Mesenchymal stem cell (in vitro differentiated cells and primary cell): ENCODE measurements at regions not wholly inside any gene's neighbourhood (a gene's known extent, or its start where the extent isn't known, plus 50 kb on each side); places are given as distances from the start of the nearest gene placed in this dataset.
"Not testable (repeated sequence)": the region's sequence is repeated elsewhere in the genome, so short reads cannot be mapped to it uniquely, and the experiment has no call there.

Experiments used
- DNase-seq: peaks from one replicate; pipeline ENCODE4 v3.0.0-alpha.2; 2013
- H2AFZ ChIP-seq: one replicate; pipeline ENCODE4 v1.6.1; 2013; ENCODE audit warnings: low read depth, mild to moderate bottlenecking, control low read depth, inconsistent platforms, low read length, moderate library complexity
- H2AK5ac ChIP-seq: 2 replicates; pipeline ENCODE4 v1.6.1; 2013; ENCODE audit warnings: low read length, moderate library complexity, mild to moderate bottlenecking, inconsistent platforms; ENCODE audit not compliant: severe bottlenecking
- H2BK120ac ChIP-seq: one replicate; pipeline ENCODE4 v1.6.1; 2013; ENCODE audit warnings: low read depth, mild to moderate bottlenecking, inconsistent platforms, low read length, moderate library complexity
- H2BK12ac ChIP-seq, 2 experiments: one replicate each; pipeline ENCODE4 v1.6.1; 2013; ENCODE audit warnings: inconsistent platforms in 2 of 2, low read length in 2 of 2, mild to moderate bottlenecking in 2 of 2, moderate library complexity in 2 of 2, control low read depth in 1 of 2
- H2BK15ac ChIP-seq: one replicate; pipeline ENCODE4 v1.6.1; 2013; ENCODE audit warnings: mild to moderate bottlenecking, low read depth, inconsistent platforms; ENCODE audit not compliant: poor library complexity, severe bottlenecking
- H2BK5ac ChIP-seq: 2 replicates; pipeline ENCODE4 v1.6.1; 2013; ENCODE audit warnings: low read depth, mild to moderate bottlenecking, low read length, control low read depth, inconsistent platforms; ENCODE audit not compliant: poor library complexity, severe bottlenecking
- H3K14ac ChIP-seq, 2 experiments: one replicate each; pipeline ENCODE4 v1.6.1; 2013; ENCODE audit warnings: inconsistent platforms in 2 of 2, low read length in 2 of 2, control low read depth in 1 of 2, mild to moderate bottlenecking in 1 of 2, moderate library complexity in 1 of 2
- H3K18ac ChIP-seq, 2 experiments: one replicate each; pipeline ENCODE4 v1.6.1; 2013; ENCODE audit warnings: inconsistent platforms in 2 of 2, low read length in 2 of 2, control low read depth in 1 of 2, low read depth in 1 of 2, mild to moderate bottlenecking in 1 of 2
- H3K23ac ChIP-seq, 2 experiments: one replicate each; pipeline ENCODE4 v1.6.1; 2013; ENCODE audit warnings: inconsistent platforms in 2 of 2, low read length in 2 of 2, mild to moderate bottlenecking in 2 of 2, moderate library complexity in 2 of 2, control low read depth in 1 of 2
- H3K27ac ChIP-seq: 2 replicates; pipeline ENCODE4 v1.5.1; 2013; ENCODE audit warnings: mild to moderate bottlenecking, moderate library complexity, low read length, control low read depth, inconsistent platforms; ENCODE audit not compliant: poor library complexity, severe bottlenecking
- H3K27me3 ChIP-seq, 2 experiments: 2 replicates each; pipeline versions ENCODE4 v1.6.1 to v1.7.0; 2013; ENCODE audit warnings: low read length in 2 of 2, mild to moderate bottlenecking in 2 of 2, moderate library complexity in 2 of 2, control low read depth in 1 of 2, inconsistent platforms in 1 of 2; ENCODE audit not compliant: control insufficient read depth in 1 of 2, insufficient read depth in 1 of 2
- H3K36me3 ChIP-seq, 2 experiments: 2 replicates each; pipeline versions ENCODE4 v1.6.1 to v1.7.0; 2013; ENCODE audit warnings: low read length in 2 of 2, control low read depth in 1 of 2, inconsistent platforms in 1 of 2, low read depth in 1 of 2, mild to moderate bottlenecking in 1 of 2; ENCODE audit not compliant: insufficient read depth in 2 of 2, control insufficient read depth in 1 of 2
- H3K4ac ChIP-seq, 2 experiments: one replicate each; pipeline ENCODE4 v1.6.1; 2013; ENCODE audit warnings: inconsistent platforms in 2 of 2, low read length in 2 of 2, mild to moderate bottlenecking in 2 of 2, moderate library complexity in 2 of 2, control low read depth in 1 of 2, low read depth in 1 of 2
- H3K4me1 ChIP-seq: 2 replicates; pipeline ENCODE4 v1.6.1; 2013; ENCODE audit warnings: low read depth, low read length, control low read depth; ENCODE audit not compliant: control insufficient read depth, insufficient read depth
- H3K4me2 ChIP-seq: 2 replicates; pipeline ENCODE4 v1.6.1; 2013; ENCODE audit warnings: low read length, mild to moderate bottlenecking, inconsistent platforms; ENCODE audit not compliant: poor library complexity, severe bottlenecking
- H3K4me3 ChIP-seq, 2 experiments: 2 replicates each; pipeline versions ENCODE4 v1.5.1 to v1.7.0; 2013; ENCODE audit warnings: low read length in 2 of 2, mild to moderate bottlenecking in 2 of 2, control low read depth in 1 of 2, low read depth in 1 of 2; ENCODE audit not compliant: insufficient read depth in 1 of 2
- H3K79me1 ChIP-seq: replicated peaks from 2 replicates; pipeline ENCODE4 v1.6.1; 2013; ENCODE audit warnings: mild to moderate bottlenecking, control low read depth, low read length, inconsistent platforms; ENCODE audit not compliant: poor library complexity, severe bottlenecking
- H3K9ac ChIP-seq: 2 replicates; pipeline ENCODE4 v1.7.0; 2013; ENCODE audit warnings: mild to moderate bottlenecking, low read length, moderate library complexity
- H3K9me3 ChIP-seq: 2 replicates; pipeline ENCODE4 v1.7.0; 2013; ENCODE audit warnings: mild to moderate bottlenecking, low read length; ENCODE audit not compliant: control insufficient read depth
- H4K8ac ChIP-seq: one replicate; pipeline ENCODE4 v1.6.1; 2013; ENCODE audit warnings: inconsistent platforms, mild to moderate bottlenecking, low read length, moderate library complexity
- H4K91ac ChIP-seq: one replicate; pipeline ENCODE4 v1.6.1; 2013; ENCODE audit warnings: mild to moderate bottlenecking, low read length, inconsistent platforms
- WGBS: methylation state at CpG from one replicate; pipeline ENCODE4 v1.1.7; 2013; ENCODE audit warnings: mixed read lengths; 5-methylcytosine and 5-hydroxymethylcytosine counted together

DNA sequence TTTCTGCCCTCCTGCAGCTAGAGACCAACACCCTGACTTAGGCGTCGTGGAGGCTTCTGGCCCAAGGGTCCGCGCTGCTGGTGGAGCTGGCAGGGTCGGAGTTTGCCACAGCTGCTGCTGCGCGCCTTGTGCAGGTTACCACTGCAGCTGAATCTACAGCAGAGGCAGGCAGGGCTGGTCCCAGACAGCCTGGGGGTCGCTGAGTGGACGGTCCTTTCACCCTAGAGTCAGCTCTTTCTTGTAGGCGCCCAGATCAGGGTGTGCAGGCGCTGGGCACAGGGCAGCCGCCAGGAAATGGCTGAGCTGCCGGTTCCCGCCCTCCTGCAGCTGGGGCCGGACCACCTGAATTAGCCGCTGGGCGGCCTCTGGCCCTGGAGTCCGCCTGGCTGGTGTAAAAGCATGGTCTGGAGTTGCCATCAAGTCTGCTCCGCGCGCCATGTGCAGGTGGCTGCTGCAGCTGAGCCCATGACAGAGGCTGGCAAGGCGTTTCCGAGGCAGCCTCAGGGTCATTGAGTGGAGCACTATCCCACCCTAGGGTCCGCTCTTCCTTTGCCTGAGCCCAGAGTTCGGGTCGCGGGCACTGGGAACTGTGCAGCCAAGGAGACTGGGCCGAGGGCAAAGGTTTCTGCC, 144.3 kb downstream of the CCDC74A start:
- H2AK5ac ChIP-seq, H3K27me3 ChIP-seq, H3K4ac ChIP-seq, H3K4me2 ChIP-seq, DNase-seq, H4K91ac ChIP-seq, H3K9ac ChIP-seq, H3K14ac ChIP-seq, H3K9me3 ChIP-seq, H2BK5ac ChIP-seq, H3K23ac ChIP-seq, H3K4me3 ChIP-seq, H3K36me3 ChIP-seq, H2BK15ac ChIP-seq, H3K79me1 ChIP-seq, H3K27ac ChIP-seq, H2AFZ ChIP-seq: not testable (repeated sequence)
- peak overlapping the region in 1 of 2 experiments; percentile 43 for H3K18ac ChIP-seq
- peak overlapping the region in 1 of 2 experiments; percentile 77 for H2BK12ac ChIP-seq
- H2BK120ac ChIP-seq, result peak overlapping the region; percentile 34
- peak overlapping the region; percentile 49 for H4K8ac ChIP-seq
- WGBS, result 83% methylated on average over 28 of the region's 28 CpGs
- H3K4me1 ChIP-seq, result peaks cover 25% of the 10 kb centered on the region

GRCh38 chr2:131672471-131673399, 145.0 kb downstream of the CCDC74A start:
- H2BK5ac ChIP-seq, H4K8ac ChIP-seq: not testable (repeated sequence)
- 15% methylated on average over 36 of the region's 38 CpGs for WGBS

GRCh38 chr2:131673400-131674173, 145.9 kb downstream of the CCDC74A start:
- Histone ChIP-seq H3K9me3 (no peaks in the 10 kb centered on the region), H3K27ac (no peak overlapping the region), H3K27me3 (no peaks in the 10 kb centered on the region), H2BK5ac (no peak overlapping the region), H4K8ac (peak overlapping the region; percentile 10), H3K4me1 (peaks cover 25% of the 10 kb centered on the region), H3K23ac (no peak overlapping the region), H2AFZ (peak overlapping the region; percentile 78), H3K4me2 (peak overlapping the region; percentile 69), H3K4me3 (peak overlapping the region in 1 of 2 experiments; percentile 72), H2BK12ac (no peak overlapping the region), H3K4ac (no peak overlapping the region), H2BK120ac (no peak overlapping the region), H3K9ac (peak overlapping the region; percentile 38), H2BK15ac (no peak overlapping the region), H3K36me3 (no peaks in the 10 kb centered on the region), H2AK5ac (no peak overlapping the region), H3K79me1 (no peaks in the 10 kb centered on the region), H4K91ac (no peak overlapping the region), H3K18ac (peak overlapping the region in 1 of 2 experiments; percentile 37), H3K14ac (peak overlapping the region in 1 of 2 experiments; percentile 38)
- WGBS, result 8% methylated on average over 42 of the region's 48 CpGs
- peak; percentile 70 for DNase-seq

More at GRCh38 chr2:131672471-131673399, 145.0 kb downstream of the CCDC74A start:
- not testable (repeated sequence) for H3K23ac ChIP-seq, H2AK5ac ChIP-seq, H3K27me3 ChIP-seq, H3K14ac ChIP-seq, H2BK15ac ChIP-seq, H3K4ac ChIP-seq, H3K9me3 ChIP-seq, H3K79me1 ChIP-seq, H3K27ac ChIP-seq, H3K36me3 ChIP-seq, H4K91ac ChIP-seq
- Histone ChIP-seq H3K9ac (peak overlapping the region; percentile 38), H2BK120ac (peak overlapping the region; percentile 34), H3K18ac (peak overlapping the region; percentile 37 to 43), H3K4me2 (peak overlapping the region; percentile 39), H3K4me3 (peak overlapping the region in 1 of 2 experiments; percentile 72), H2BK12ac (peak overlapping the region in 1 of 2 experiments; percentile 77), H3K4me1 (peaks cover 25% of the 10 kb centered on the region), H2AFZ (peak overlapping the region; percentile 78)
- DNase-seq, result peak; percentile 37
